IMR-90 (cell line): ENCODE measurements at regions not wholly inside any gene's neighbourhood (a gene's known extent, or its start where the extent isn't known, plus 50 kb on each side); places are given as distances from the start of the nearest gene placed in this dataset.

ENCODE experiments used
- ATAC-seq: fragments of 200-7000 bp; cut with Tn5 transposase; 2 replicates; pipeline ENCODE4 v1.9.1; 2020; ENCODE audit warnings: low read depth, mild to moderate bottlenecking, moderate library complexity
- BruUV-seq: library from RNA; stranded (reverse); fragments of 400-500 nt; replicated peaks from 2 replicates; lab custom pipeline; 2021; lab: Mats Ljungman, UMichigan
- CTCF ChIA-PET: fragments of 300-600 bp; formaldehyde crosslinking; extraction: SDS; loops from one replicate; lab custom pipeline; 2021; ENCODE audit warnings: antibody characterized with exemption; lab: Yijun Ruan, JAX
- POLR2A ChIA-PET: fragments of 300-600 bp; sonication (Branson Sonifier 250); formaldehyde crosslinking; loops from one replicate; lab custom pipeline; 2022; ENCODE audit warnings: antibody characterized with exemption; ENCODE audit not compliant: unreplicated experiment; lab: Charles Lee
- DNase-seq: peaks from one replicate; pipeline ENCODE4 v3.0.0; 2013
- H2AFZ ChIP-seq: replicated peaks from 2 replicates; pipeline ENCODE3; 2013; ENCODE audit warnings: low read length, mild to moderate bottlenecking; ENCODE audit not compliant: poor library complexity
- H2AK5ac ChIP-seq: 2 replicates; pipeline ENCODE4 v1.6.1; 2013; ENCODE audit warnings: low read depth, low read length, inconsistent platforms
- H2AK9ac ChIP-seq: replicated peaks from 2 replicates; pipeline ENCODE3; 2013; ENCODE audit warnings: mild to moderate bottlenecking, low read depth, low read length, moderate library complexity; ENCODE audit not compliant: poor library complexity
- H2BK120ac ChIP-seq: 2 replicates; pipeline ENCODE4 v1.6.1; 2013; ENCODE audit warnings: low read depth, low read length, inconsistent platforms
- H2BK15ac ChIP-seq: 3 replicates; pipeline ENCODE4 v1.6.1; 2013; ENCODE audit warnings: low read depth, low read length, inconsistent platforms
- H2BK20ac ChIP-seq: 2 replicates; pipeline ENCODE4 v1.6.1; 2013; ENCODE audit warnings: low read depth, mild to moderate bottlenecking, inconsistent platforms, low read length, moderate library complexity
- H2BK5ac ChIP-seq: 2 replicates; pipeline ENCODE4 v1.6.1; 2013; ENCODE audit warnings: mild to moderate bottlenecking, low read depth, low read length, inconsistent platforms; ENCODE audit not compliant: poor library complexity, severe bottlenecking
- H3K14ac ChIP-seq: replicated peaks from 2 replicates; pipeline ENCODE4 v1.6.1; 2013; ENCODE audit warnings: low read depth, low read length, inconsistent platforms
- H3K18ac ChIP-seq: 2 replicates; pipeline ENCODE4 v1.6.1; 2013; ENCODE audit warnings: low read depth, low read length, control low read depth
- H3K23ac ChIP-seq: 2 replicates; pipeline ENCODE4 v1.6.1; 2013; ENCODE audit warnings: low read depth, low read length, inconsistent platforms
- H3K27ac ChIP-seq: 2 replicates; pipeline ENCODE4 v1.5.1; 2013; ENCODE audit warnings: mild to moderate bottlenecking, control low read depth, low read length; ENCODE audit not compliant: insufficient read depth
- H3K27me3 ChIP-seq: 2 replicates; pipeline ENCODE4 v1.6.1; 2013; ENCODE audit warnings: low read length; ENCODE audit not compliant: control insufficient read depth, insufficient read depth
- H3K36me3 ChIP-seq: 2 replicates; pipeline ENCODE4 v1.6.1; 2013; ENCODE audit warnings: low read length, mixed read lengths; ENCODE audit not compliant: control insufficient read depth, insufficient read depth
- H3K4ac ChIP-seq: 2 replicates; pipeline ENCODE4 v1.6.1; 2013; ENCODE audit warnings: low read depth, low read length, inconsistent platforms
- H3K4me1 ChIP-seq: 2 replicates; pipeline ENCODE4 v1.6.1; 2013; ENCODE audit warnings: low read length, mixed read lengths; ENCODE audit not compliant: control insufficient read depth, insufficient read depth
- H3K4me2 ChIP-seq: 2 replicates; pipeline ENCODE4 v1.6.1; 2013; ENCODE audit warnings: low read depth, mild to moderate bottlenecking, control low read depth, low read length, moderate library complexity
- H3K4me3 ChIP-seq: 2 replicates; pipeline ENCODE4 v1.5.1; 2013; ENCODE audit warnings: low read depth, mild to moderate bottlenecking, control low read depth, low read length, moderate library complexity; ENCODE audit not compliant: insufficient read depth
- H3K56ac ChIP-seq: 2 replicates; pipeline ENCODE4 v1.6.1; 2013; ENCODE audit warnings: low read length, inconsistent platforms; ENCODE audit not compliant: insufficient read depth; ENCODE audit errors: extremely low read depth
- H3K79me1 ChIP-seq, 2 experiments: 2 replicates each; pipeline ENCODE4 v1.6.1; 2013; ENCODE audit warnings: low read length in 2 of 2, inconsistent platforms in 1 of 2, low read depth in 1 of 2
- H3K9ac ChIP-seq: 2 replicates; pipeline ENCODE4 v1.6.1; 2013; ENCODE audit warnings: low read depth, low read length, control low read depth
- H3K9me1 ChIP-seq: 2 replicates; pipeline ENCODE4 v1.6.1; 2013; ENCODE audit warnings: low read length, inconsistent platforms; ENCODE audit not compliant: insufficient read depth
- H3K9me3 ChIP-seq: 2 replicates; pipeline ENCODE4 v1.6.1; 2013; ENCODE audit warnings: low read length; ENCODE audit not compliant: control insufficient read depth, insufficient read depth
- H4K20me1 ChIP-seq: 2 replicates; pipeline ENCODE4 v1.6.1; 2013; ENCODE audit warnings: low read length, inconsistent platforms; ENCODE audit not compliant: insufficient read depth
- H4K5ac ChIP-seq: 2 replicates; pipeline ENCODE4 v1.6.1; 2013; ENCODE audit warnings: mild to moderate bottlenecking, low read depth, low read length, control low read depth
- H4K8ac ChIP-seq, 2 experiments: 2 replicates each; pipeline ENCODE4 v1.6.1; 2013; ENCODE audit warnings: low read depth in 2 of 2, low read length in 2 of 2, control low read depth in 1 of 2, inconsistent platforms in 1 of 2
- H4K91ac ChIP-seq: 2 replicates; pipeline ENCODE4 v1.6.1; 2013; ENCODE audit warnings: low read depth, low read length, inconsistent platforms; ENCODE audit not compliant: insufficient read depth
- BHLHE40 ChIP-seq: fragments of 150-350 bp; IDR thresholded peaks from 2 replicates; pipeline ENCODE4 v1.6.1; 2016; ENCODE audit warnings: mild to moderate bottlenecking, low read depth, low read length
- CEBPB ChIP-seq: IDR thresholded peaks from 2 replicates; pipeline ENCODE4 v1.6.1; 2012; ENCODE audit warnings: low read depth, low read length, improper control_type of control experiment
- CHD1 ChIP-seq: IDR thresholded peaks from 2 replicates; pipeline ENCODE4 v1.6.1; 2012; ENCODE audit warnings: low read depth, low read length, improper control_type of control experiment
- FOS ChIP-seq: fragments of 150-350 bp; IDR thresholded peaks from 2 replicates; pipeline ENCODE4 v1.6.1; 2016; ENCODE audit warnings: low read depth, low read length
- MAFK ChIP-seq: IDR thresholded peaks from 2 replicates; pipeline ENCODE4 v1.6.1; 2012; ENCODE audit warnings: low read depth, low read length, improper control_type of control experiment
- MAZ ChIP-seq: IDR thresholded peaks from 2 replicates; pipeline ENCODE4 v1.6.1; 2012; ENCODE audit warnings: low read depth, mild to moderate bottlenecking, low read length, improper control_type of control experiment, moderate library complexity, borderline replicate concordance
- MXI1 ChIP-seq: IDR thresholded peaks from 2 replicates; pipeline ENCODE4 v1.6.1; 2012; ENCODE audit warnings: low read depth, mild to moderate bottlenecking, low read length, moderate library complexity, borderline replicate concordance
- NFE2L2 ChIP-seq: fragments of 150-350 bp; IDR thresholded peaks from 2 replicates; pipeline ENCODE4 v1.6.1; 2016; ENCODE audit warnings: low read depth, mild to moderate bottlenecking, low read length
- POLR2A ChIP-seq: IDR thresholded peaks from 2 replicates; pipeline ENCODE4 v1.6.1; 2012; ENCODE audit warnings: mild to moderate bottlenecking, low read depth, low read length
- RAD21 ChIP-seq: IDR thresholded peaks from 2 replicates; pipeline ENCODE4 v1.6.1; 2012; ENCODE audit warnings: low read length, improper control_type of control experiment
- RCOR1 ChIP-seq: IDR thresholded peaks from 2 replicates; pipeline ENCODE4 v1.6.1; 2012; ENCODE audit warnings: mild to moderate bottlenecking, low read length, improper control_type of control experiment; ENCODE audit not compliant: insufficient replicate concordance
- RFX5 ChIP-seq: IDR thresholded peaks from 2 replicates; pipeline ENCODE4 v1.8.0; 2012; ENCODE audit warnings: low read depth, mild to moderate bottlenecking, low read length, moderate library complexity
- SMC3 ChIP-seq: fragments of 150-350 bp; IDR thresholded peaks from 2 replicates; pipeline ENCODE4 v1.6.1; 2016; ENCODE audit warnings: low read depth, mild to moderate bottlenecking, antibody characterized with exemption, low read length, moderate library complexity
- WGBS, 2 experiments: methylation state at CpG; one replicate each; pipeline versions ENCODE4 v1.1.5 to v1.1.7; 2013; ENCODE audit warnings: missing lambda C conversion rate in 2 of 2; ENCODE audit not compliant: insufficient read length in 1 of 2; ENCODE audit errors: extremely low coverage in 2 of 2; 5-methylcytosine and 5-hydroxymethylcytosine counted together
- dilution Hi-C: fragments of 300-500 bp; cut with HindIII; formaldehyde crosslinking; loops from one replicate; pipeline ENCODE4 v1.14.3; 2018; ENCODE audit warnings: low sequenced_read_pairs; ENCODE audit not compliant: unreplicated experiment
- in situ Hi-C: fragments of 300-500 bp; cut with MboI; formaldehyde crosslinking; loops from 3 replicates; pipeline ENCODE4 v1.14.3; 2019; ENCODE audit warnings: low sequenced_read_pairs, inconsistent platforms, mixed read lengths
- intact Hi-C: fragments of 100-400 bp; cut with micrococcal nuclease; formaldehyde crosslinking; loops from 2 replicates; pipeline ENCODE4 v1.10.0; 2022
- TF ChIP-seq, protein P1 (sequence below): fragments of 150-350 bp; IDR thresholded peaks from 2 replicates; pipeline ENCODE4 v1.6.1; 2017; ENCODE audit warnings: mild to moderate bottlenecking, antibody characterized with exemption, low read length, low read depth
- TF ChIP-seq, protein P2 (sequence below): fragments of 150-350 bp; IDR thresholded peaks from 2 replicates; pipeline ENCODE4 v1.6.1; 2016; ENCODE audit warnings: low read depth, mild to moderate bottlenecking, low read length, moderate library complexity, borderline replicate concordance
- TF ChIP-seq, protein P3 (sequence below): conservative IDR thresholded peaks from 2 replicates; pipeline ENCODE4 v1.5.1; 2012; ENCODE audit warnings: mild to moderate bottlenecking, low read depth, low read length, improper control_type of control experiment

DNA sequence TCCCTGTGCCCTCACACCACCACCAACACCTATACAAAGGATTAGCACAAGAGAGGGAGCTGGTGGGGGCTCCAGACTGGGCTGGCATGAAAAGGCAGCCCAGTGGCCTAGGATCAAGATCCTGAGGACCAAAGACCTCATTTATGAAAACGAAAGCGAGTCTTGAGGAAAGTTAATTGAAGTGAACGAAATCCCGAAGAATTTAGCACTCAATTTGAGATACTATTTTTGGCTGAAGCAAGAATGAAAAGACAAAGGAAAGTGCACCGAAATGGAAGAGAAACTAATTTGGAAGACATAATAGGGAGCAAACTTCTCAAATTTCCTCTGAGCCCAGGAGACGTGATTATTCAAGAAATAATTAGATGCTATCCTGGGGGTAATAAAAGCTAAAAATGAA lies 68.7 kb upstream of the SLC6A11 start:
- no peak for ATAC-seq
- Histone ChIP-seq H2BK5ac (no peak overlapping the region), H3K36me3 (no peaks in the 10 kb centered on the region), H2BK120ac (no peak overlapping the region), H3K4ac (no peak overlapping the region), H3K4me1 (no peaks in the 10 kb centered on the region), H3K9ac (no peak overlapping the region), H3K27ac (no peak overlapping the region), H2AK5ac (no peak overlapping the region), H3K9me3 (no peaks in the 10 kb centered on the region), H4K91ac (no peak overlapping the region), H3K27me3 (no peaks in the 10 kb centered on the region), H3K14ac (no peak overlapping the region), H3K9me1 (no peaks in the 10 kb centered on the region), H3K79me1 (no peaks in the 10 kb centered on the region), H3K23ac (no peak overlapping the region), H3K18ac (no peak overlapping the region), H4K20me1 (no peaks in the 10 kb centered on the region), H3K4me2 (no peak overlapping the region), H4K5ac (no peak overlapping the region), H2AFZ (no peak overlapping the region), H2BK20ac (no peak overlapping the region), H4K8ac (no peak overlapping the region), H2BK15ac (no peak overlapping the region), H3K56ac (no peak overlapping the region), H2AK9ac (no peak overlapping the region), H3K4me3 (no peak overlapping the region)
- in situ Hi-C loops (no loop called here), dilution Hi-C loops (no loop called here), intact Hi-C loops (no loop called here)
- no peak for TF ChIP-seq FOS
- TF ChIP-seq, protein P1, sequence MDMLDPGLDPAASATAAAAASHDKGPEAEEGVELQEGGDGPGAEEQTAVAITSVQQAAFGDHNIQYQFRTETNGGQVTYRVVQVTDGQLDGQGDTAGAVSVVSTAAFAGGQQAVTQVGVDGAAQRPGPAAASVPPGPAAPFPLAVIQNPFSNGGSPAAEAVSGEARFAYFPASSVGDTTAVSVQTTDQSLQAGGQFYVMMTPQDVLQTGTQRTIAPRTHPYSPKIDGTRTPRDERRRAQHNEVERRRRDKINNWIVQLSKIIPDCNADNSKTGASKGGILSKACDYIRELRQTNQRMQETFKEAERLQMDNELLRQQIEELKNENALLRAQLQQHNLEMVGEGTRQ: no peak
- TF ChIP-seq, protein P2, sequence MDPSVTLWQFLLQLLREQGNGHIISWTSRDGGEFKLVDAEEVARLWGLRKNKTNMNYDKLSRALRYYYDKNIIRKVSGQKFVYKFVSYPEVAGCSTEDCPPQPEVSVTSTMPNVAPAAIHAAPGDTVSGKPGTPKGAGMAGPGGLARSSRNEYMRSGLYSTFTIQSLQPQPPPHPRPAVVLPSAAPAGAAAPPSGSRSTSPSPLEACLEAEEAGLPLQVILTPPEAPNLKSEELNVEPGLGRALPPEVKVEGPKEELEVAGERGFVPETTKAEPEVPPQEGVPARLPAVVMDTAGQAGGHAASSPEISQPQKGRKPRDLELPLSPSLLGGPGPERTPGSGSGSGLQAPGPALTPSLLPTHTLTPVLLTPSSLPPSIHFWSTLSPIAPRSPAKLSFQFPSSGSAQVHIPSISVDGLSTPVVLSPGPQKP: no peak
- no peak for TF ChIP-seq CHD1
- no peak for TF ChIP-seq RCOR1
- TF ChIP-seq, protein P3, sequence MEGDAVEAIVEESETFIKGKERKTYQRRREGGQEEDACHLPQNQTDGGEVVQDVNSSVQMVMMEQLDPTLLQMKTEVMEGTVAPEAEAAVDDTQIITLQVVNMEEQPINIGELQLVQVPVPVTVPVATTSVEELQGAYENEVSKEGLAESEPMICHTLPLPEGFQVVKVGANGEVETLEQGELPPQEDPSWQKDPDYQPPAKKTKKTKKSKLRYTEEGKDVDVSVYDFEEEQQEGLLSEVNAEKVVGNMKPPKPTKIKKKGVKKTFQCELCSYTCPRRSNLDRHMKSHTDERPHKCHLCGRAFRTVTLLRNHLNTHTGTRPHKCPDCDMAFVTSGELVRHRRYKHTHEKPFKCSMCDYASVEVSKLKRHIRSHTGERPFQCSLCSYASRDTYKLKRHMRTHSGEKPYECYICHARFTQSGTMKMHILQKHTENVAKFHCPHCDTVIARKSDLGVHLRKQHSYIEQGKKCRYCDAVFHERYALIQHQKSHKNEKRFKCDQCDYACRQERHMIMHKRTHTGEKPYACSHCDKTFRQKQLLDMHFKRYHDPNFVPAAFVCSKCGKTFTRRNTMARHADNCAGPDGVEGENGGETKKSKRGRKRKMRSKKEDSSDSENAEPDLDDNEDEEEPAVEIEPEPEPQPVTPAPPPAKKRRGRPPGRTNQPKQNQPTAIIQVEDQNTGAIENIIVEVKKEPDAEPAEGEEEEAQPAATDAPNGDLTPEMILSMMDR: no peak
- no peak for TF ChIP-seq BHLHE40
- no peak for TF ChIP-seq RAD21
- TF ChIP-seq POLR2A: no peak
- no peak for TF ChIP-seq MAZ
- TF ChIP-seq MAFK: no peak
- no peak for TF ChIP-seq NFE2L2
- no peak for TF ChIP-seq MXI1
- no peak for TF ChIP-seq RFX5
- no peak for TF ChIP-seq SMC3
- TF ChIP-seq CEBPB: no peak
- CTCF ChIA-PET: no interaction called here
- 66% methylated on average over 5 of the region's 6 CpGs; no CpG with 5 or more reads in 1 of the 2 experiments for WGBS, 2 experiments
- POLR2A ChIA-PET: no interaction called here
- no TSS peak for BruUV-seq
- DNase-seq: no peak
